T1000 (cell line): ENCODE measurements at regions not wholly inside any gene's neighbourhood (a gene's known extent, or its start where the extent isn't known, plus 50 kb on each side); places are given as distances from the start of the nearest gene placed in this dataset.
"Not testable (repeated sequence)": the region's sequence is repeated elsewhere in the genome, so short reads cannot be mapped to it uniquely, and the experiment has no call there.

Source experiments
- DNase-seq: peaks from one replicate; lab custom pipeline; 2025; ENCODE audit warnings: mixed read lengths; lab: John Stamatoyannopoulos, UW

GRCh38 chr3:78086150-78086549, 1046.3 kb downstream of the ROBO2 start:
- DNase-seq: no peak

- DNase-seq: no peak
Measured at GRCh38 chr3:78087134-78087533, 1047.2 kb downstream of the ROBO2 start.

DNA sequence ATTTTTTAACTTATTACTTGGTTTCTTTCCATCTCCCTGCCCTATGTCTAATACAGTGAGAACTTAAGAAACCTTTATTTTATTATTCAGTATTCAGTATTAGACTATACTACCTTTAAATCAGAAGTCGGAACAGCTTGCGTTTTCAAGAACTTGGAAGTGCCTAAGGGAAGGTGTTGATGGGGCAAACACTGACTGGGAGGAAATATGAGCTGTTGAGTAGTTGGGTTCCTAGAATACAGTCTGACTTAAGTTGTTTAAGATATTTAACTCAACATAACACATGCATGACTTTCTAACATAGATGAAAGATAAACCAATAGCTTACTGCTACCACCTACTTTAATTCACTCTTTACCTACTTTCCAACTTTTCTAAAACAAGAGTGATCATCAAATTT, 1048.1 kb downstream of the ROBO2 start:
- DNase-seq: no peak

- DNase-seq: no peak
Measured at GRCh38 chr3:78090382-78090781, 1050.5 kb downstream of the ROBO2 start.

GRCh38 chr3:78091478-78092119, 1051.7 kb downstream of the ROBO2 start:
- no peak for DNase-seq

DNA sequence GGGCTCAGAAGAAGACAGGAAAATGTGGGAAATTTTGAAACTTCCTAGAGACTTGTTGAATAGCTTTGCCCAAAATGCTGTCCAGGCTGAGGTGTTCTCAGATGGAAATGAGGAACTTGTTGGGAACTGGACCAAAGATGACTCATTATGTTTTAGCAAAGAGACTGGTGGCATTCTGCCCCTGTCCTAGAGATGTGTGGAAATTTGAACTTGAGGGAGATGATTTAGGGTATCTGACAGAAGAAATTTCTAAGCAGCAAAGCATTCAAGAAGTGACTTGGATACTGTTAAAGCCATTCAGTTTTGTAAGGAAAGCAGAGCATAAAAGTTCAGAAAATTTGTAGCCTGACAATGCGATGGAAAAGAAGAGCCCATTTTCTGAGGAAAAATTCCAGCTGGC, 1052.7 kb downstream of the ROBO2 start:
- DNase-seq: not testable (repeated sequence)

DNA sequence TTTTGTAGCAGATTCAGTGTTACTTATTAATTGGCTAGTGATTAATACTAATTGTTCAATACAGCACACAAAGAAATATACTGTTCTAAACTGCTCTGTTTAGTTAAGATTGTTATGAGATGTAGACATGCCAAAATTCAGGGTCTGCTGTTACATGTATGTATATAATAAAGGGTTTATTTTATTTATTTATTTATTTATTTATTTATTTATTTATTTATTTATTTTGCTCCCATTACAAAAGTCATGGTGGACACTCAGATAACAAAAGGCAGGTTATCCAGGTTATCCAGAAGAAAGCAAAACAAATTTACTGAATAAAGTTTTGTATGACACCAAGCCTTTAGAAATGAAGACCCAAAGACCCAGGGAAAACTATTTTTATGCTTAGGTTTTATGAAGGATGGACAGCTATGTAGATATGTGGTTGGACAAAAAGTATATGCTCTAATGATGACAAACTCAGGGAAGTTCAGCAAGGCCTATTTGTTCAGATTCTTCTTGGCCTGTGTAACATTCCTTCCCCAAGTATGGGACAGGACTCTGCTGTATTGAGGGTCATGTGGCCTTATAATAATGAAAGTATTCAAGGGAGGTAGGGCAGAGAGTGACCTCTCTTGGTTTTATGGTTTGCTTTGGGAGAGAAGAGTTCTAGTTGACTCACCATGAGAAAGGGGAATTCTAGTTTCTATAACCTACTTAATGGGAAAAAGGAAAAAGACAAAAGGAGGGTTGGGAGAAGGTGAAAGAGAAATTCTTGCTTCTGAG, 1056.8 kb downstream of the ROBO2 start:
- no peak for DNase-seq

- DNase-seq: no peak
Measured at GRCh38 chr3:78098367-78098766, 1058.5 kb downstream of the ROBO2 start.

GRCh38 chr3:78101384-78101783, 1061.5 kb downstream of the ROBO2 start:
- DNase-seq: no peak

GRCh38 chr3:78108269-78108961, 1068.5 kb downstream of the ROBO2 start:
- DNase-seq: not testable (repeated sequence)

- no peak for DNase-seq
Measured at GRCh38 chr3:78112291-78113010, 1072.6 kb downstream of the ROBO2 start.

DNA sequence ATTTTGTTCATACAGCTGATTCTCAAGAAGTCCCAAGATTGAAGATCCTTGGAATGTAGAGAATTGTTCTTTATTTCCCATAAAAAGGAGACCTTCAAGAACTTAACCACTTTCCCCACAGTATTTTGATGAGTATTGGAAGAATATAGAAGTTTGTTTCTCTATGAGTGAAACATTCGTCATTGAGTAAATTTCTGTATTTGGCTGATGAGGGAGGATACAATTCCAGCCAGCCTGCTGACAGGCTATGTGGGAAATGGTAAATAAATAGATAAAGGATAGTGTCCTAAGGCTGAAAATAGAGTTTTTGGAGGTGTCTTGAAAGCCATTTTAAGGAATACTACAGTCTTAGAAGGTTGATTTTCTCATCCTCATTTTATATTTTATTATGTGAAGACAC, 1076.1 kb downstream of the ROBO2 start:
- DNase-seq: no peak

DNA sequence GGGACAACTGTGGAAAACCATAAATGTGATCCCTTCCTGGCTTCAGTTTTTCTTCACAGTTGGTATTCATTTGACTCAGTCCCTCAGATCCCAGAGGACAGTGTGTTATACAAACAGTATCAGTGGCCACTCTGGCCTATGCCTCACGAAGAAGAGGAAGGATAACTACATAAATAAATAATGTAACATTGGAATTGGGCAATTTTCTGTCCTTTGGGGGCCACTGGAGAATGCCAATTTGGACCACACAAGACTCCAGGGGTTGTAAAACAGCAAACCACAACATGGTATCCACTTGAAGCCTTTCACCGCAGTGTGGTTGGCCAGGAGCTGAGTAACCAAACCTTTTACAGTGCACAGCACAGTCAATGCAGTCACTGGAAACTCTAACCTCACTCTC, 1077.0 kb downstream of the ROBO2 start:
- peak; percentile 79 for DNase-seq

DNA sequence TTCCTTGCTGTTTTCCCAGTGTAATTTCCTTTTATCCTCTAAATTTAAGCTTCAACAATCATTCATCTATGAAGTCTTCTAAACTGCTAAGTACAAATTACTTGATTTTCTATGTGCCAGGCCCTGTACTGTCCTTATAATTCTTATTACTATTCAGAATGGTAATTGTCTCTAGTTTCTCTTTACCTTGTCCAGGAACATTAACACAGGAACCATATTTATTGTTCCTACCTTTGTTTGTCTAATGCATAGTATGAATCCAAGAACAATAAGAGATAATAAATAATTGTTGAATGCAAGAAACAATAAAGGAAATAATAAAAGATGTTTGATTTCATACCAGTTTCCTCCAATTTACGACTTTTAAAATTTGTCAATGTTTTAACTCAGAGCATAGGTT, 1083.2 kb downstream of the ROBO2 start:
- no peak for DNase-seq

GRCh38 chr3:78129707-78130106, 1089.8 kb downstream of the ROBO2 start:
- DNase-seq: no peak

- no peak for DNase-seq
Measured at GRCh38 chr3:78130741-78131290, 1090.9 kb downstream of the ROBO2 start.

- no peak for DNase-seq
Measured at GRCh38 chr3:78134496-78134895, 1094.6 kb downstream of the ROBO2 start.

- DNase-seq: no peak
Measured at GRCh38 chr3:78139166-78139565, 1099.3 kb downstream of the ROBO2 start.

GRCh38 chr3:78140274-78140673, 1100.4 kb downstream of the ROBO2 start:
- DNase-seq: no peak

DNA sequence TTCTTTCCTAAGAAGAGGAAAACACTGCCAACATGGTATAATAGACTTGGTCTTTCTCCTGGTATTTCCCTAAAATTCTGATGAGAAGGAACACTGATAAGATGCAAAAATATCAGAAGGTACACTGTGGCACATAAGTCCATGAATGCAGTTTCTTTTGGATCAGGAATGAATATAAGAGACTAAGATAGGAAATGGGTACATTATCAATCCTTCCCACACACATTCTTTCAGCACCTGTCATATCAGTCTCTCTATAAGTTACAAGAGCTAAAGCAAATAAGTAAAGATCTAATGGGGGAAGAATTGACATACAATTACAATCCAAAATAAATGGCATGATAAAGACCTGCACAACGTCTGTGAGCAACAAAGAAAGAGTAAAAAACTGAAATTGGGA, 1101.0 kb downstream of the ROBO2 start:
- DNase-seq: no peak

DNA sequence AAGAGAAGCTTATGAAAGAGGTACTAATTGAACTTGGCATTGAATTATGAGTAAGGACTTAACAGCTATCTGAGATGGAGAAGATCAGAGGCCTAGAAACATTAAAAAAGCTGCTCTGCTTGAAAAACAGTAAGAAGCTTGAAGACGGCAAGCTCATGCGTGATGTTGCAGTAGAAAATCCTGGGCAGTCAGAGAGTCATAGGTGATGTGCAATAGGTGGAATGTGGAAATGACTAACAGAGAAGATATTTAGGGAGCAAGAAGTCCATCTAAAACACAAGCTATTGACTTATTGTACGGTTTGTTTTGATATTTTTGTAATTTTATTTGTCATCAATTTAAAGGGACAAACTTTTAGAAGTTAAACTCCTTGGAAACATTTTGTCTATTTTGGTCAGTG, 1101.4 kb downstream of the ROBO2 start:
- DNase-seq: peak; percentile 4

- no peak for DNase-seq
Measured at GRCh38 chr3:78143000-78143399, 1103.1 kb downstream of the ROBO2 start.
